HK-2 (cell line): ENCODE measurements at regions not wholly inside any gene's neighbourhood (a gene's known extent, or its start where the extent isn't known, plus 50 kb on each side); places are given as distances from the start of the nearest gene placed in this dataset.

Source experiments
- DNase-seq: peaks from one replicate; pipeline ENCODE4 v3.0.0-alpha.2; 2018; ENCODE audit not compliant: unreplicated experiment

- DNase-seq, result no peak
These were observed 53.5 kb upstream of the PARD3 start for GRCh38 chr10:34868589-34868988.

DNA sequence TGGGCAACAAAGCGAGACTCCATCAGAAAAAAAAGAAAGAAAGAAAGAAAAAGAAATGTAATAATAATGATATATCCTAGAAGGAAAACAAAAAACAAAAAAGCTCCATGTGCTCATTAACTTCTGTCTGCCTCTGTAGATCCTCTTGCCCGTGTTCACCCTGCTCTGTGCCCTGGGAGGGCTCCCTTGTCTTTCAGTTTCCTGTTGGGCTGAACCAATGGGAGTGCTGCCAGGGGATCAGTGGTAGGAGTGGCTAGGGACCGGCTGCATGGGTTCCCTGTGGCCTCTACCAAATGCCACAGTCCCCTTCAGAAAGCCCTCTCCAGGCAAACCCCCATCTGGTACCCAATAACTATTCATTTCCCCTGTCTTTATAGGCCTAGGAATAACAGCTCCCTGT is 51.8 kb upstream of the PARD3 start:
- no peak for DNase-seq
